Right lobe of liver (tissue), 6 donors: ENCODE measurements at regions not wholly inside any gene's neighbourhood (a gene's known extent, or its start where the extent isn't known, plus 50 kb on each side); places are given as distances from the start of the nearest gene placed in this dataset.

Source experiments
- ATAC-seq, 4 donors: fragments of 200-7000 bp; cut with Tn5 transposase; one replicate each; pipeline ENCODE4 v1.9.1; 2020; ENCODE audit warnings: mild to moderate bottlenecking in 4 of 4, moderate library complexity in 4 of 4
- DNase-seq, 3 donors: peaks; one replicate each; pipeline ENCODE4 v3.0.0-alpha.2; 2020
- H3K27ac ChIP-seq, 3 donors: fragments of 200-600 bp; one replicate each; pipeline ENCODE4 v1.8.0; 2022
- H3K27me3 ChIP-seq, 2 donors: fragments of 200-600 bp; one replicate each; pipeline ENCODE4 v1.8.0; 2022
- H3K36me3 ChIP-seq, 4 donors: fragments of 200-600 bp; sonication (generic) in 1 of 4; one replicate each; pipeline versions ENCODE4 v1.5.1 to v1.8.0; 2017 to 2022; ENCODE audit warnings: control low read depth in 1 of 4
- H3K4me1 ChIP-seq, 4 donors: fragments of 200-600 bp; sonication (generic) in 1 of 4; one replicate each; pipeline versions ENCODE4 v1.5.1 to v1.8.0; 2017 to 2022; ENCODE audit warnings: control low read depth in 1 of 4
- H3K4me3 ChIP-seq, 3 donors: fragments of 200-600 bp; one replicate each; pipeline ENCODE4 v1.8.0; 2022
- H3K9me3 ChIP-seq, 4 donors: fragments of 200-600 bp; sonication (generic) in 1 of 4; one replicate each; pipeline versions ENCODE4 v1.5.1 to v1.8.0; 2017 to 2022; ENCODE audit warnings: control low read depth in 1 of 4
- POLR2A ChIP-seq: fragments of 450-650 bp; IDR thresholded peaks from one replicate; pipeline ENCODE4 v1.6.1; 2017; ENCODE audit warnings: antibody characterized with exemption, mild to moderate bottlenecking
- WGBS: methylation state at CpG from one replicate; pipeline ENCODE4 v1.1.6; 2018; ENCODE audit warnings: low coverage, low lambda C conversion rate; ENCODE audit not compliant: insufficient coverage; ENCODE audit errors: missing lambda C conversion rate; 5-methylcytosine and 5-hydroxymethylcytosine counted together
- intact Hi-C, 2 donors: fragments of 100-400 bp; cut with DNase I; formaldehyde crosslinking; loops; one replicate each; pipeline versions ENCODE4 v1.11.2 to v1.14.1; 2022
- TF ChIP-seq, protein P1 (sequence below), 4 donors: fragments of 200-600 bp in 3 of 4; fragments of 450-650 bp in 1 of 4; IDR thresholded peaks; one replicate each; pipeline versions ENCODE4 v1.5.1 to v1.8.0; 2016 to 2022; ENCODE audit warnings: antibody characterized with exemption in 4 of 4, mild to moderate bottlenecking in 2 of 4
- donor health status: DM: no; HTN: yes; CAD: no.
- donor health status: DM: no; HTN: no; CAD: no.
- donor health status: DM: no; HTN: no; CAD: no.
- donor health status: DM: no; HTN: yes; CAD: no.
- donor health status: DM: no; HTN: yes; CAD: no.

DNA sequence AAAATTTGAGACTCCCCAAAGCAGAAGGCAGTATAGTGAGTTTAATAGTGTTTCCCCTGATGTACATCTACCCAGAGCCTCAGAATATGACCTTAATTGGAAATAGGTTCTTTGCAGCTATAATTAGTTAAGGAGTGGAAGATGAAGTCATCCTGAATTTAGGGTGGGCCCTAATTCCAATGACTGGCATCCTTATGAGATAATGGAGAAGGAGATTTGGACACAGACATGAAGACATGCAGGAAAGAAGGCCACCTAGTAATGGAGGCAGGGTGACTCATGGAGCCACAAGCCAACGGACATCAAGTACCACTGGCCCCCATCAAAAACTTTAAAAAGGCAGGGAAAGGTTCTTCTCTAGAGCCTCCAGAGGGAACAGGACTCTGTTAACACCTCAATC is 308.9 kb downstream of the TXNL1 start:
- Histone ChIP-seq H3K27me3 (no peaks in the 10 kb centered on the region), H3K9me3 (no peaks in the 10 kb centered on the region), H3K4me1 (no peaks in the 10 kb centered on the region), H3K36me3 (no peaks in the 10 kb centered on the region), H3K27ac (no peak overlapping the region), H3K4me3 (no peak overlapping the region)
- 57% methylated on average over 1 of the region's 1 CpG for WGBS
- ATAC-seq (no peak), DNase-seq (no peak)
- intact Hi-C loops: no loop called here
- no peak for TF ChIP-seq POLR2A

DNA sequence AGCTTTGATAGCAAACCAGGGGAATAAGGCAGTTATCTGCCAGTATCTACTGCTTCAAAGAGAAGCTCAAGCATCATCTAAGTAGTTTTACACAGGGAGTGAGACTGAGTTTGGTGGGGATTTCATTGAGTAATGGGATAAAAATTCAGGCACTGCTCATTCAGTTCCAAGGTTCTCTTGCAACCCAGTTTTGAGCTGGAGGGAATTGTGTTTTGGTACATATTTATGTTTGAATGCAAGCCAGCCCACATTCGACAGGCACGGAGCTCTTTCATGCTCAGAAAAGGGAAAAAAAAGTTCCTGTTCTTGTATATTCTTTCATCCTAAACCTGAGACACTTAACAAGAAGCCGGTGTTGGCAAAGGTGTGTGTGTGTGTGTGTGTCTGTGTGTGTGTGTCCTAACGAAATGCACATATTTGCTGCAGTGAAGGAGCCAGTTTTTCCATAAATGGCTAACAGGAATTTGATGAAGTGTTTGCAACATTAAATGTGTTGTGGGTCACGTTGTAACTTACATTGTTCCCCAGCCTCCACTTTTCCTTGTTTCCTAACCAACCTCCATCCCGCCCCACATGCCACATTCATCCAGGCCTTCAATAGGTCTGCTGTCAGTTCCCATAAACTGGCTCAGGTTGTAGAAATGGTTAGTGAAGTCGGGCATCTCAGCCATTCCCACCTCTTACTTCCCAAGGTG is 311.1 kb downstream of the TXNL1 start:
- TF ChIP-seq, protein P1, sequence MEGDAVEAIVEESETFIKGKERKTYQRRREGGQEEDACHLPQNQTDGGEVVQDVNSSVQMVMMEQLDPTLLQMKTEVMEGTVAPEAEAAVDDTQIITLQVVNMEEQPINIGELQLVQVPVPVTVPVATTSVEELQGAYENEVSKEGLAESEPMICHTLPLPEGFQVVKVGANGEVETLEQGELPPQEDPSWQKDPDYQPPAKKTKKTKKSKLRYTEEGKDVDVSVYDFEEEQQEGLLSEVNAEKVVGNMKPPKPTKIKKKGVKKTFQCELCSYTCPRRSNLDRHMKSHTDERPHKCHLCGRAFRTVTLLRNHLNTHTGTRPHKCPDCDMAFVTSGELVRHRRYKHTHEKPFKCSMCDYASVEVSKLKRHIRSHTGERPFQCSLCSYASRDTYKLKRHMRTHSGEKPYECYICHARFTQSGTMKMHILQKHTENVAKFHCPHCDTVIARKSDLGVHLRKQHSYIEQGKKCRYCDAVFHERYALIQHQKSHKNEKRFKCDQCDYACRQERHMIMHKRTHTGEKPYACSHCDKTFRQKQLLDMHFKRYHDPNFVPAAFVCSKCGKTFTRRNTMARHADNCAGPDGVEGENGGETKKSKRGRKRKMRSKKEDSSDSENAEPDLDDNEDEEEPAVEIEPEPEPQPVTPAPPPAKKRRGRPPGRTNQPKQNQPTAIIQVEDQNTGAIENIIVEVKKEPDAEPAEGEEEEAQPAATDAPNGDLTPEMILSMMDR (IDR thresholded peaks at IDR 0.05): no peak
- no peak for TF ChIP-seq POLR2A
- Histone ChIP-seq H3K4me1 (no peaks in the 10 kb centered on the region), H3K27me3 (no peaks in the 10 kb centered on the region), H3K4me3 (no peak overlapping the region), H3K27ac (no peak overlapping the region), H3K9me3 (no peaks in the 10 kb centered on the region), H3K36me3 (no peaks in the 10 kb centered on the region)
- whole genome bisulfite sequencing: 60% methylated on average over 6 of the region's 7 CpGs
- intact Hi-C loops: no loop called here
- ATAC-seq (no peak), DNase-seq (no peak)

DNA sequence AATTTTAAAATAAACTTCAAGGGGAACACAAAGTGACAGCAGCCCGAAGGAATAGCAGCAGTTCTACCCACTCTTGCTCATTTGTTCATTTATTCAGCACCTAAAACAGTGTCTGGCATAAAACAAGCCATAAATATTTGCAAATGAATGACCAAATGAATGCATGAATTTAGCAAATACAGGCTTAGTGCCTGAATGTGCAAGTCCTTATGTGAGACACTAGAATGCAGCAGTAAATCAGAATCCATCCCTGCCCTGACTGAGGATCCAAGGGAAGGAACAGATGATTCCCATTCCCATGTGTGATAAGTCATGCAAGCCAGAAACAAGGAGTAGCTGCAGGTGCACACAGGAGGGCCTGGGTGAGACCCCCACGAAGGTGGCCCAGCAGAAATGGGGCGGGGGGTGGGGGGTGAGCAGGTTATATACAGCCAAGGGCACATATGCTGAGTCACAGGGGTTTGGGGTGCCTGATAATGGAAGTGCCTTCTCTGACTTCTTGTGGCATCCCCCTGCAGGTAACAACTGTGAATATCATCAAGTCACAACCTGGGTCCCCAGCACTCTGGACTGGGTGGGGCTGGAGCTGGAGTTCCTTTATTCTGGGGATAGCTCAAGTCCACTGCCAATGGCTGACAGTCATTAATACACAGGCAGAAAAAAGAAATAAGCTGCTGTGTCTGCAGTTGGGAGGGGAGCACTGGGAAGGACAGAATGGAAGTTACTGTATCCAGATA is 311.9 kb downstream of the TXNL1 start:
- WGBS: 59% methylated on average over 3 of the region's 3 CpGs
- intact Hi-C loops: no loop called here
- no peaks in the 10 kb centered on the region for H3K9me3 ChIP-seq
- no peak overlapping the region for H3K4me3 ChIP-seq
- no peak for ATAC-seq
- no peak overlapping the region for H3K27ac ChIP-seq
- TF ChIP-seq, protein P1 (IDR thresholded peaks at IDR 0.05): no peak
- TF ChIP-seq POLR2A: no peak
- no peak for DNase-seq
- H3K27me3 ChIP-seq: no peaks in the 10 kb centered on the region
- no peaks in the 10 kb centered on the region for H3K4me1 ChIP-seq
- H3K36me3 ChIP-seq: no peaks in the 10 kb centered on the region

DNA sequence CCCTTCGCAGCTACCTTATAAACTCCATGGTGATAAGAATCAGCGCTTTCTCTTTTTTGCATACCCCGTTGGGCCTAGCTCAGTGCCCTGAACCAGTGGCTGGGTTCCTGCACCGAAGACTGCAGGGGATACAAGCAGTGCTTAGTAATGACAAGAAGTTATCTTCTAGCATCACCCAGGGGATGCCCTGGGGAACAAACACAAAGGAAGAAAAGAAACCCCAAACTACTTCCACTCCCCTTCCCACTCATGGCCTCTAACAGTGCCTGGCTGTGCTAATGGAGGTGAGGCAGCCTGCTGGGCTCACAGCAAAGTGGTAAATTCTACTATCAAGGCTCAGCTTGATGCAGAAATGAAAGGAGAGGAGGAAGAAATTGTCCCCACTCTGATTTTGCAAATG is 314.7 kb downstream of the TXNL1 start:
- Histone ChIP-seq H3K36me3 (no peaks in the 10 kb centered on the region), H3K4me1 (no peaks in the 10 kb centered on the region), H3K27ac (no peak overlapping the region), H3K9me3 (no peaks in the 10 kb centered on the region), H3K27me3 (no peaks in the 10 kb centered on the region), H3K4me3 (no peak overlapping the region)
- ATAC-seq (no peak), DNase-seq (no peak)
- 66% methylated on average over 4 of the region's 4 CpGs for WGBS
- intact Hi-C loops: no loop called here
- no peak for TF ChIP-seq POLR2A

DNA sequence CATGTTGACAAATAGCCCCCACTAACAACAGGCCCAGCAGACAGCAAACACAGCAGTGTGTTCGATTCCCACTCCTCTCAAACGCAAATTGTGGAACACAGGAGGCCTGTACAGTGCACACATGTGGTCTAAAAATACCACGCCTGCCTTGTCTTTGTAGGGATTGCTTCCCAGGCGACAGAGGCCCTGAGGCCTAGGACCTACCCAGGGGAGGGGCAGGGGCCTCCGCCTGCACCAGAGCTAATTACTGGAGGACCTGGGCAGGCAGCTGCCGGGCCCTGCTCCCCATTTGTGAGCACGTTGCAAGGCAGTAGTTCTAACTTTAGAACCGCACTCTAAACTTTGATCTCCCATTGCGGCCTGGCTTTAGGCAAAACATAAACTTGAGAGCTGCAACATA is 316.0 kb downstream of the TXNL1 start:
- no peak for DNase-seq
- intact Hi-C loops: no loop called here
- Histone ChIP-seq H3K36me3 (no peaks in the 10 kb centered on the region), H3K27me3 (no peaks in the 10 kb centered on the region), H3K4me1 (no peaks in the 10 kb centered on the region), H3K4me3 (no peak overlapping the region), H3K9me3 (no peaks in the 10 kb centered on the region), H3K27ac (no peak overlapping the region)
- no peak for ATAC-seq
- WGBS: 77% methylated on average over 5 of the region's 9 CpGs
- TF ChIP-seq POLR2A: no peak

DNA sequence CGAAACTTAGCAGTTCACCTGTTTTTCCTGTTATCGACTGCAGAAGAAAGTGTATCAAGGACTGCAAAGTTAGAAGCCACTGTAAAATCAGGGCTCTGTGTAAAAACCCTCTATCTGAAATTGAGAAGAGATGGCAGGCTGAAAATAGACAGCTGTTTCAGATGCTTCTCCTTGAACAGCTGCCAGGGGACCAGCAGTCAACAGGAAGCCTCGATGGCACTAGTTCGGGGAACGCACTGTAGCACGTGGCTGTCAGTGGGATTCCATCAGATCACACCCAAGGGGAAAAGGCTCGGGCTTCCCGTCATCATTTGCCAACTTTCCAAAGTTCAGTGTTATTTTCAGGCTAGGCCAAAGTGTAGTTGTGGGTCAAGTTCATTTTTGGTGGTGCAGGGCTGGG is 316.9 kb downstream of the TXNL1 start:
- no peaks in the 10 kb centered on the region for H3K9me3 ChIP-seq
- H3K36me3 ChIP-seq: no peaks in the 10 kb centered on the region
- peak in 1 of 3 donors; percentile 26 for DNase-seq
- ATAC-seq: peak; percentile 41 to 59 (median 54)
- H3K4me3 ChIP-seq: no peak overlapping the region
- no peak overlapping the region for H3K27ac ChIP-seq
- intact Hi-C loops: no loop called here
- WGBS: 32% methylated on average over 4 of the region's 8 CpGs
- TF ChIP-seq, protein P1 (IDR thresholded peaks at IDR 0.05): no peak
- no peak for TF ChIP-seq POLR2A
- no peaks in the 10 kb centered on the region for H3K4me1 ChIP-seq
- no peaks in the 10 kb centered on the region for H3K27me3 ChIP-seq
